ENCODE measurements at regions not wholly inside any gene's neighbourhood (a gene's known extent, or its start where the extent isn't known, plus 50 kb on each side); places are given as distances from the start of the nearest gene placed in this dataset.

DNA sequence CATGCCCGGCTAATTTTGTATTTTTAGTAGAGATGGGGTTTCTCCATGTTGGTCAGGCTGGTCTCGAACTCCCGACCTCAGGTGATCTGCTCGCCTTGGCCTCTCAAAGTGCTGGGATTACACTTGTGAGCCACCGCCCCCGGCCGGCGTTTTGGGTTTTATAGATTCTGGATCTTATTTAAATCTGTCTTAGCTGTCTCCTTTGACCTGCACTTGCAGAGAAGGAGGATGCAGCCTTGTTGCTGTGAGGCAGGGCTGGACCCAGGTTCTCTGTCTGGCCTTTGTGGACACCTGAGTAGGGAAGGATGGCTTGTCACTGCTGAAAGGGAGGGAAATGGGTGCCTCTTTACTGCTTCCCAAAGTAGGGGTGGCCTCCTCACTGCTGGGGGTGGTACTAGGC is 83.0 kb upstream of the HS6ST1 start:
- no peak for DNase-seq (ENCODE audit: low read depth)

GRCh38 chr2:128402911-128403670 is 84.4 kb upstream of the HS6ST1 start:
- no peak for DNase-seq (ENCODE audit: low read depth)

- DNase-seq (ENCODE audit: low read depth): no peak
These were observed 85.4 kb upstream of the HS6ST1 start for GRCh38 chr2:128403814-128404708.

GRCh38 chr2:128404709-128405466 is 86.2 kb upstream of the HS6ST1 start:
- no peak for DNase-seq (ENCODE audit: low read depth)

DNA sequence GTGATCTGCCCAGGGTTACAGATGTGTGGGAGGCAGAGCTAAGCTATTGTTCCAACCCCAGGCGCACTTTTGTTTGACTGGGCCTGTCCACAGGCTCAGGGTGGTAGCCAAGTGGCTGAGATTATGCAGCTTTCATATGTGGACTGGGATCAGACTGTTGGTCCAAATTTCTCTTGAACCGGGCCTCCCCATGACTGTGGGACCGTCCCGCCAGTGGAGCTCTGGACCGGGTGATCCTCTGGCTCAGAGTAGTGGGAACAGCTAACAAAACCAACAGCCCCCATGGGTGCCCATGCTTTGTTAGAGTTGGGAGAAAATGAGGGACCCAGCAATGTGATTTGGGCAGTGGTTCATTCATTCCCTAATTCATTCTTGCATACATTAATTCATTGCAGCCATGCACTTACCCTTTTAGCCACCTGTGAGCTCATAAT is 86.8 kb upstream of the HS6ST1 start:
- no peak for DNase-seq (ENCODE audit: low read depth)

- no peak for DNase-seq (ENCODE audit: low read depth)
These were observed 87.4 kb upstream of the HS6ST1 start for GRCh38 chr2:128405981-128406613.

DNA sequence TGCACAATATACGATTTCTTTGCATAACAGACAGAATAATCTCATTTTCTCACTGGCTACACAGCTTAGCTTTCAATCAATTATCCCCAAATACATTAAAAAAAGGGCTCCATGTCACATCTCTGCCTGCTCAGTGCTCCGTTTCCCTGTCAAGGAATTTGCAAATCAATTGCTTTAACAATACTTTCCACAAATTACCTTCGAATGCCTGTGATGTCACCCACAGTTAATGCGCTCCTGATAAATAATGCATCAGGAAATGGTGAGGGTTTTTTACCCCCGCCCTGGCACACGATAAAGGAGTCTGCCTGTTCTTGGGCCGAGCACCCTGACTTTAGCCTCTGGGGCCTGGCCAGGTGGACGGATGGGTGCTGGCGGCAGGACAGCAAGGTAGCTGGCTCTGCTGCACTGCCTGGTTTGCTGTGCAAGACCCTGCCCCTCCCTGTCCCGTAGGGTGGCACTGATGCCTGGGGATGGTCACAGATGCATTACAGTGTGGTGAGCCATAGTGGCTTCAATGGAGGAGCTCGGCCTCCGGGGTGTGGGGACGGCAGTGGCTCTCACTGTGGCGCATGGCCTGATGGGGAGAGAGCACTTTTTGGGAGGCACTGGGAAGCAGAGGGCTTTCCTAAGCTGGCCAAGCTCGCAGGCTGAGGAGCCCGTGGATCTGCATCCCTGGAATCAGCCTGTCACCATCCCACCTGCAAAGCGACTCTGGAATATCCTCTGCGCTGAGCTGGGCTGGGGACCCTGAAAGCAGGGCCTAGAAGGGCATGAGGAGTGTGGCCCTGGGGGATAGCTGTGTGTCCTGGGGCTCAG is 88.3 kb upstream of the HS6ST1 start:
- no peak for DNase-seq (ENCODE audit: low read depth)

DNA sequence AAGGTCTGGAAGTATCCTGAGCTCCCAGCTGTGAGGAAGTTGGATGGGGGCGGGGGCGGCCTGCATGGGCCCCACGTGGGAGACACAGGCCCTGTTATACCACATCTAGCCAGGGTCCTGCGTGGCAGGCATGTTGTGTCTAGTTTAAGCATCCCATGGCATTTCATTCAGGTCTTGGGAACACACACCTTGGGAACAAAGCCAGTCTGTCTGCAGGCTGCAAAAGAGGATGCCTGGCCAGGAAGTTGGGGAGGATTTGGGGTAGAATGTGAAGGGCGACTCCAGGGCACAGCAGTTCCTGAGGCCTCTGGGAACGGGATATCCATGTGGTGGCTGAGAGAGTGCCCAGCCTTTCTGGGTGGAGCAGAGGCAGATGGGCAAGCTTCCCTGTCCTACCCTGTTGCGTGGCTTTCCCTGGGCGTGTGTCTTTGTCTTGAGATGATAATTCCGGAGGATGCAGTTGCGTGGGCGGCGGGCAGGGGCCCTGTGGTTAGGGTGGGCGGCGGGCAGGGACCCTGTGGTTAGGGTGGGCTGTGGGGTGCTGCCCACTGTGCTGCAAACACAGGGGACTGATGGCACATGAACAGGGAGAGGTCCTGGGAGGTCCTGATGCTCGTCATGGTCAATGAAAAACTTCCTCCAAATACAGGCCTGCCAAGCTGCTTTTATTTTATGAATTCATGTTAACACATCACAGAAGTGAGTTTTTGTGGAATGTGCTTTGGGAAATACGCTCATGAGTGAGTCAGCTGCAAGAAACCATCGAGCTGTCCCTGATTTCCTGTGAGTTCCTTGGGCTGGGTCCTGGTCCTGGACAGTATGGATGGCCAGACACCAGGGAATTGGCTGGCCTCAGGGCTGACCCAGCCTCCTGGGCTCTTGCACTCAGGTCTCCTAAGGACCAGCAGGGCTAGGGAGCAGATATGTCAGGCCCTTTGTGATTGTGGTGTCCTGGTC is 90.0 kb upstream of the HS6ST1 start:
- no peak for DNase-seq (ENCODE audit: low read depth)

DNA sequence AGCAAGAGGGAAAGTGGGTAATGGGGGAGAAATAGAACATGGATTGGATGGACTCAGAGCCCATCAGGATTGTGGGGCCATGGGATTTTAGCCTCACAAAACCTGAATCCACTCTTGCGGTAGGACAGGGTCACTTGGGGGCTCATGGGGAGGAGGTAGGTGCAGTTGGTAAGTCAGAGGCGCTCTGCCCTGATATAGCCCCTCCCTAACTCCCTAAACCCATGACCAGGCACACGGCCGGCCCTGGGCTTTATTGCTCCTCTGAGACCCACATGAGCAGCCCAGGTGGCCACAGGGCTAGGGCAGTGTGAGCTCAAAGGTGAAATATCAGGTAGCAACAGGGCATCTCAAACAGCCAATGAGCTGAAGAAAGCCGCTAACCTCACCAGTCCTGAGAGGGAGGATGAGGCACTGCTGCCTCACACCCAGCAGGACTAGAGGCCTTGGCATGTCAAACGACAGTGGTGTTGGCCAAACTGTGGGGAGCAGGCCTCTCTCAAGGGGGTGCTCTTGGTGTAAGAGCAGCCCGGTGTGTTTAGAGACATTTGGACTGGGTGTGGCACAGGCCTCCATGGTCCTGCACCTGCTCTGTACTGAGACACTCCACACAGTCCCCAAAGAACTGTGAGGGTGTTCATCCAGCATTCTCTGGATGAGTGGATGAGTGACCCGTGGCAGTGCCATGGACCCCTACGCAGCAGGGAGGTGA is 90.8 kb upstream of the HS6ST1 start:
- no peak for DNase-seq (ENCODE audit: low read depth)

- no peak for DNase-seq (ENCODE audit: low read depth)
These were observed 91.5 kb upstream of the HS6ST1 start for GRCh38 chr2:128410035-128410757.

- DNase-seq (ENCODE audit: low read depth): no peak
These were observed 92.1 kb upstream of the HS6ST1 start for GRCh38 chr2:128410758-128411215.

DNA sequence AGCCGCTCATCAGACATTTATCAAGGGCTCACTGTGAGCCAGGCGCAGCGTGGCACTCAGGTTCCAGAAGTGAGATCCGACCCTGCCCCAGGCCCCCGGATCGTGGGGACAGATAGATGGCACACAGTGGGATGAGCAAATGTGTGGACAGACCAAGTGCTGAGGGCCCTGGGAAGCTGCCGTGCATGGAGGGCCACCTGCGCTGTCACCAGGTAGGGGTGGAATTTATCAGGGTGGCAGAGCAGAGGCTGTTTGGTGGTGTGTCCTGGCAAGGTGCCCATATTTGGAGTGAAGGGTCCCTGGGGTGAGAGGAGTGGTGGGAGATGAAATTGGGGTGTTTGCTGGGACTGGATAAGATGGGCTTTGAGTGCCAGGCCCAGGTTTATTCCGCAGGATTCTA is 92.8 kb upstream of the HS6ST1 start:
- no peak for DNase-seq (ENCODE audit: low read depth)

GRCh38 chr2:128412181-128412871 is 93.7 kb upstream of the HS6ST1 start:
- DNase-seq (ENCODE audit: low read depth): no peak

- no peak for DNase-seq (ENCODE audit: low read depth)
These were observed 94.5 kb upstream of the HS6ST1 start for GRCh38 chr2:128413014-128413717.

GRCh38 chr2:128413718-128414341 is 95.2 kb upstream of the HS6ST1 start:
- no peak for DNase-seq (ENCODE audit: low read depth)

DNA sequence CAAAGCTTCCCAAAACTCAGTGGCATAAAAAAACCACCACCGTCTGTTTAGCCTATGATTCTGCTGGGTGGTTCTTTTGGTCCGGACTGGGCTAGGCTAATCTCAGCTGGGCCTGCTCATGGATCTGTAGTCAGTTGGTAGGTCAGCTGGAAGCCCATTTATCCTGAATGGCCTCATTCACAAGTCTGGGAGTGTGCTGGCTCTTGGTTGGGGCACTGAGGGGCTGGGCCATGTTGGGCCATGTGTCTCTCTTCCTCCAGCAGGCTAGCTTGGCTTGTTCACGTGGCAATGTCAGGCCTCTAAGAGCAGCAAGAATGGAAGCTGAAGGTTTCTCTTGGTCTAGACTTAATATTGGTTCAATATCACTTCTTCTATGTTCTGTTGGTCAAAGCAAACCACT is 95.7 kb upstream of the HS6ST1 start:
- no peak for DNase-seq (ENCODE audit: low read depth)

All from non-pigmented ciliary epithelial cell (primary cell).